GM18870 (cell line): ENCODE measurements at regions not wholly inside any gene's neighbourhood (a gene's known extent, or its start where the extent isn't known, plus 50 kb on each side); places are given as distances from the start of the nearest gene placed in this dataset.
"Not testable (repeated sequence)": the region's sequence is repeated elsewhere in the genome, so short reads cannot be mapped to it uniquely, and the experiment has no call there.

Source experiments
- ATAC-seq: cut with Tn5 transposase; IDR thresholded peaks from one replicate; pipeline ENCODE4 v1.9.1; 2021; ENCODE audit warnings: moderate library complexity; ENCODE audit not compliant: unreplicated experiment

DNA sequence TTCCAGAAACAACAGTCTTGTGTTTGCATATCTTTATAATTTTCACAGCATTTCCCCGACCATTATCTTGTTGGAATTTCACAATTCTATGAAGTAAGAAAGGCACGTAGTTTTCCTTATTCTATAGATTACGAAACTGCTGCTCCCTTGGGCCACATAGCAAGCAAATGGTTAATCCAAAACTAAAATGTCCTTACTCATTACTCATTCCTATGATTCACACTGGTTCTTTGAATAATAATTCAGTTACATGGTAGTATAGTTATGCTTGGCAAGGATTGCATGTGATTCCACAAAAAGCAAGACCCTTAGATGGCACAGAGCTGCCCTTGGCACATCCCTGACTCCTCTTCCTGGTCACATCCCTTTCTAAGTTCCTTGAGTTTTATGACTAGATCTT is 51.2 kb downstream of the OR13H1 start:
- no peak for ATAC-seq

DNA sequence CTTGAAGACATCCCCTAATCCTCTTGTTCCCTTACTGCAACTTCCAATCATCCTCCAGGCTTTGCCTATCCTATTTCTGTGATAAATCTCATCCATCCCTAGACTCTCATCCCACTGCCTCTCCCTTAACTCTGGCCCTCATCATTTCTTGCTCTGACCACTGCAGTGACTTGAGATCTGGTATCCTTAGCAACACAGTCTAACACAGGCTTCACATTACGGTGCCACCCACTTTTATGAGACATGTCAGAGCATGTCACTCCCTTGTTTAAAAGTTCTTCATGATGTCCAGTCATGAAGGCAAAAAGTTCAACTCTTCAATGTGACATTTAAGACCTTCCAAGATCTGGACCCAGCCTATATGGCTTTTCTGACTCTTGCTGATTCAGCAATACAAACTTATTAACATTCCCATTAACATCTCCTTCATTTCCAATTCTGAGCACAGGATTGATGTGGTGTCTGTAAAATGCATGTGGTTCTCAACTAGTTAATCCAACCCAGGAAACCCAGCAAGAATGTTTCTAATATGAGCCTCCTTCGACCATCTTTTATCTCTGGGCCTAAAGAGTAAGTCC is 64.0 kb downstream of the OR13H1 start:
- ATAC-seq, result no peak

DNA sequence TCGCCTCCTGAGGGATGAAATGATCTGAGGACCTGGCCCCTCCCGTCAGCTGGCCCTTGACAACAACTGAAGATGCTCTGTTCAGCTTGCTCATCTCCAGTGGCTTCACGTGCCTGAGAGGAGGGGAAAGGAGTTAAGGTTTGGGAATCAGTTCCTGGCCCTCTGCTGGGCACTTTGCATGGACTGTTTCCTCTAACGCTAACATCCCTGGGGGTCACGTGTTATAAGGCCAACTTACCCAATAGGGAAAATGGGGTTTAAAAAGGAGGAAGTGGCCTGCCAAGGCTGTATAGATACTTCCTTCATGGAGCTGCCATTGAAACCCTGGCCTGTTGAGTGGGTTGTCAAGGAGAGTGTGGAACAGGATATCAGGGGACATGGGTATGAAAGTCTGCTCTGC is 65.6 kb downstream of the OR13H1 start:
- ATAC-seq, result no peak

DNA sequence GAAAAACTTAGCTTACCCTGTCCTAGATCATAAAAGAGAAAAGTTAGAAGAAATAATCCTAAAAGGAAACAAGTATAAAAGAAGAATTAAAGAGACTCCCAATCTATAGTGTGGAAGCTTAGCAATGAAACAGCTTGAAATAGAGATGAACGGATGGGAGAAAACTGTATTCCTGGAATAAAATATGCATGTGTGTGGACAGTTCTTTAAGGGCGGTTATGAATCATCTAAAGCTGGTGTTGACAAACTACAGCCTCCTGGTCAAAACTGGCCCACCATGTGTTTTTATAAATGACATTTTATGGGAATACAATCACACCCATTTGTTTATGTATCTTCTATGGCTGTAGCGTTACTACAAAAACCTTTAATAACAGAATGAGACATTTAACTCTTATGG is 69.4 kb downstream of the OR13H1 start:
- no peak for ATAC-seq

DNA sequence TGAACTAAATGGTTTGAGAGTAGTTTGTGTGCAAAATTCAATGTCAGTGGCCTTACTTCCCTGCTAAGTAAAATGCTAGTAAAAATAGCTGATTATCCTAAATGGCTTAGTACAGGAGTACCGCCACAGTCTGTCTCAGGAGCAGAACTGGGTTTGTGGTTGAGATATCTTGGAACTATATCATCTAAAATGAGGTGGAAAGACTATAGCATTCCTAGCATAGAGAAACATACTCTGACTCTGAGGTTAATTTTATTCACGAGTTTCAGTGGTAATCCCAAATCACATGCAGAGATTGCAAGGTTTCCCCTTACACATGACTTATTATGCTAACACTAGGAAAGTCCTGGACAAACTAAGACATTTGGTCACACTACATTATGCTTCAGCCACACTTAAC is 70.4 kb downstream of the OR13H1 start:
- no peak for ATAC-seq

DNA sequence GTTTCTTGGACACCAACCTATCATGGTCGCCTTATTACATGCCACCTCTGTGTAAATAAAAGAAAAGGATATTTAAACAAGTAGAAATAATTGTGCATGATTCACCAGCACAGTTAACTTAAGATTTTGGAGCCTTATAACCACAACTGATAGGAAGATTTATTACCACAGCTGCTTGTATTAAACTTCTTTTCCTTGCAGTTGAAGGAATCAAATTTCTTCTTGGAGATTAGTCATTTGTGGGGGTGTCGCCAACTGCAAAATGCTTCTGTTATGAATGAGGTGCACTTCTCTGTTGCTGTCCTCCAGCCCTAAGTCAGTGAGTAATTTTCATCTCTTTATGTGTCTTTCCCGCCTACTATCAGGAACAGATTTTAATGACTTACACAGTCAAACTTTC is 73.3 kb downstream of the OR13H1 start:
- no peak for ATAC-seq

DNA sequence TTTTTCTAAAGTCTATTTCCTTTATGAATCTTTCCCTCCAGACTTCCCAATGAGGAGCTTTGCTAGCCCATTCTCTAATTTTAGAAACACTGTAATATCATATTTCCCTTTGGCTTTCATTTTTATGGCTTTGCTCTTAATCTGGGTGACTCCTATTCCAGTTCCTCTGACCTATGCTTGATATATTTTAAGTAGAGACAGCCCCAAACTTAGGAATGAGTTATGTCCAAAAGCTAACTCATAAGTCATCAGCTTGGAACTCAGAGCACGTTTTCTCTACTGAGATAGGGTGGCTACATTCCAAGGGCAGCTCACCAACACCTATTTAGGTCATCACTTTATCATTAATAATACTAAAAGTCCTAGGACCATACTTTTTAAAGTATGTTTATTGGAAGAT is 77.8 kb downstream of the OR13H1 start:
- no peak for ATAC-seq

DNA sequence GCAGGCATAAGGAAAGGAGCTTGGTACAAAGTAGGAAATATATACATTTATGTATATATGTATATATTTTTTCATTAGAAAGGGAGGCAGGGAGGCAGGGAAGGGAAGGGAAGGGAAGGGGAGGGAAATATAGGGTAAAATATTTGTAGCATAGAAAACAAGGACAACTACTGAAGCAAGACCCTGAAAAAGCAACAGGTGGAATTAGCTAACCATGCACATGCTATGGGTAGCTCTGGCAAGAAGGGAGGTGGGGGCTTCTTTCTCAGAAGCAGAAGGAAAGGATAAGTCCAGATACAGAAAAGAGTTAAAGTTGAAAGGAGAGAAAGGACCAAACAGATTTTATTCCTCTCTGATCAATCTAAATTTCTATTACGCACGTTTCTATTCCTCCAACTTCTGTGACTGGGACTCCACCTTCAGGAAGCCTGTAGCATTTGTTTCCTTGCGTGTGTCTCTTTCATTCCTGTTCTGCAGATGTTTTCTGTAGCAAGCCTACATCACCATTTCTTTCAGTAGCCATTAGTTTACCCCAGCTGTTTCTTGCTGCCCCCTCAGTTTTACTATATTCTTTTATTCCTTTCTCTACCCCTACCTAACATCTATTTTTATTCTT is 82.9 kb downstream of the OR13H1 start:
- ATAC-seq, result no peak

DNA sequence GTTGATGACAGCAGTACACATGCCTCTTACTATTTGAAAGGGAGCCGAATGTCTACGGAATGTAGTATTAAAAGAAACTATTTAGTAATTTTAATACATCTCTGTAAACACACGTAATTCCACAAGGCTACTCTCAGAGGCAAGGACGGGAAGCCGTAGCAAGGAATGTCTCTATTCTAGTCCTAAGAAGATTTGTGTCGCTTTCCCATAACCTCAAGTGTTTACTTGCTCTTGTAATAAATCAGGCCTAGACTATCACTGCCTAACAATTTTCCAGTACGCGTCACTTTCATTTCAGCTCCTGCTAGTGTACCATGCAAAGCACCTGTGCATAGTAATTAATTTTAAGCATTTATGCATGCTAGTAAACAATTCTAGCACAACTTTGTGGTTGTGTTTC is 86.7 kb downstream of the OR13H1 start:
- ATAC-seq, result no peak

DNA sequence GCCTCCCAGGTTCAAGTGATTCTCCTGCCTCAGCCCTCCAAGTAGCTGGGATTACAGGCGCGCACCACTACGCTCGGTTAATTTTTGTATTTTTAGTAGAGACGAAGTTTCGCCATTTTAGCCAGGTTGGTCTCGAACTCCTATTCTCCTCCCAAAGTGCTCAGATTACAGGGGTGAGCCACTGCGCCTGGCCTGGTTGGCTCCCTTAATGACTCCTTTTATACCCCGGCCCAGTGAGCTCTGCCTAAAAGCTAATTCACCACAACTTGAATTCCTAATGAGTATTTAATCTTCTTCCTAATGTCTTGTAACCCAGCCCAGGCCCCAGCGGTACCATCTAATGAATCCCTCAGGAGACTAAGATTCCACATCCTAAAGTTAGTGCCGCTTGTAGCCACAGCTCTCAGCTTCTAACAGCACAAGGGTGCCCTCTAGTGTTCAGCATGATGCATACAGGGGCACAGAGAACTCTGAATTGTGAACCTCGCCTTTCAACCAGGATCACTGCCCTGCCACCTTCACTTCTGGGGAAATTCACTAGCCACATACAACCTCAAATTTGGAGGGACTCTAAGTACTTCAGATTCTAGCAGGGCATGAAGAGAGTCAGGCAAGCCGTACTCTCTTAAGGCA is 89.5 kb downstream of the OR13H1 start:
- ATAC-seq, result peak; percentile 87

DNA sequence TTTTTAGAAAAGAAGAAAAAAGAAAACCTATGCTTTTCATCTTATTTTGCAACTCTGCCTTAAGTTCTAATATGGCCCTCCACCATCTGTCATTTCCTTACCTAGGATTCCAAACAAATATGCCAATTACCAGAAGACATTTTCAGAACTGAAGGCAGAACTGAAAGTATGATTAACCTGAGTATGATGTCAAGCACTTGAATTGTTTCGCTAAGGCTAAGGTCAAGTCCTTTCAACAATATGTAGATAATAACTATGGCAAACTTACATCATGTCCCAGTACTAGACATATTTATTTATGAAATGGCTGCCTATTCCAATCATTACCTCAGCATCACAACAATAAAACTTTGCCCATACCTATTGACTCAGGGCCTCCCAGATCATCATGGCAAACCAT is 91.0 kb downstream of the OR13H1 start:
- no peak for ATAC-seq

DNA sequence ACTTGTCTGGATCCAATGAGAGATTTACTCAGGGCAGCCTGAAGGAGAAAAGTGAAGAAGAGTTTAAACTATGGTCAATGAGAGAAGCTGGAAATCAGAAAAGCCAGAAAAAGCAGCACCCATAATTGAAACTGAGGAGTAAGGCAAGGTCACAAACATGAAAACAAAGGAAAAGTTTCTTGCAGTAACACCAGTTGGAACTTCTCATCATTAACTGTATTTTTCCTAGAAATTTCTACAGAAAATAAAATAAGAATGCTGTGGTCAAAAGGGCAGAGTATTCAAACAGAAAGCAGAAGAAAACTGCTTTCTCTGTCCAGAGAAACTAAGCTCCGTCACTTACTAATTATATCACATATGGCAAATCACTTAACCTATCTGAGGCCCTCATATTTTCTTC is 102.2 kb downstream of the OR13H1 start:
- no peak for ATAC-seq

DNA sequence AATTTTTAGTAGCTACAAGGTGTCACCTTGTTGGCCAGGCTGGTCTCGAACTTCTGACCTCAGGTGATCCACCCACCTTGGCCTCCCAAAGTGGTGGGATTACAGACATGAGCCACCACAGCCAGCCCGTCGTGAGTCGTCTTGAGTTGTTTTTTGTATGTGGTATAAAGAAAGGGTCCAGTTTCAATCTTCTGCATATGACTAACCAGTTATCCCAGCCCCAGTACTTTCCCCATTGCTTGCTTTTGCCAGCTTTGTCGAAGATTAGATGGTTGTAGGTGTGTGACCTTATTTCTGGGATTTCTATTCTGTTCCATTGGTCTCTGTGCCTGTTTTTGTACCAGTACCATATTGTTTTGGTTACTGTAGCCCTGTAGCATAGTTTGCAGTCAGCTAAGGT is 105.9 kb downstream of the OR13H1 start:
- no peak for ATAC-seq

DNA sequence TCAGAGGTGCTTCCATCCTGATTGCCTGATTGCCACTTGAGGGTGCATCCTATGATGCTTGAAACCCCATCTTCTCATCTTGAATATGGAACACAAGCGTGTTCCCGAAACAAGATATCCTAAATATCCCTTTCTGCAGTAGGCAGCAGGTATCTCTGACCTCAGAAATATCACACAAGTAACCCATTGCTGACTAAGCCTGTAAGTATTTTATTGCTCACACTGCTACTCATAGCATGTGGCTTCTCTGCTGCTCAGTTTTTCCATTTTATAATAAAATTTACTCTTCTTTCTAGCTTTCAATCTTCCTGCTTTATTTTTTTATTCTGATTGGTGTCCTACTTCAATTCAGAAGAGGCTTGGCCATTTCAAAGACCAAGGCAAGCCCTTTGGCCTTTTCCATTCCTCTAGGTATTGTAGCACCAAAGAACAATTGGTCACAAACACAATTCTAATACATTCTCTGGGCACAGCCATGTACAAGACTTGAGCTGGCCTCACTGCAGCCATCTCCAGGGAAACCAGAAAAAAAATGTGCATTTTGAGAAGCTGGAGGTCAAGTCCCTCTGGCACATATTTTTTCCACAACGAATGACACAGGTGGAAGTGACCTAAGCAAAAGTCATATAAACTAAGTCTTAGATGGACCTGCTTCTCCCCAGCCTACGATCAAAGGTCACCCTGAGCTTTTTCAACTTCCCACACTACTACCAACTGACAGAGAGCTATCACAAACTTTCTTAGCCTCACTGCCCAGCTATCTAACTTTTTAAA is 107.0 kb downstream of the OR13H1 start:
- no peak for ATAC-seq

DNA sequence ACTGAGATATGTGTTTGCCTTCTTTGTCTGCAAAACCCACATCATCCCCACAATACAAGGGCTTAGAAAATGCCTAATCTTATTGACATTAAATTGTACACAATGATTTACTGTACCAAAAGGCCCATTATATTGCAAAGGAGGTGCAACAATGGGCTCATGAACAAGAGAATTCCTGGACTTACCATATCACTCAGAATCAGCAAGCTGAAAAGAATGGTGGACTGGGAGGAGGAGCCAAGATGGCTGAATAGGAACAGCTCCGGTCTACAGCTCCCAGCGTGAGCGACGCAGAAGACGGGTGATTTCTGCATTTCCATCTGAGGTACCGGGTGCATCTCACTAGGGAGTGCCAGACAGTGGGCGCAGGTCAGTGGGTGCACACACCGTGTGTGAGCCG is 119.9 kb downstream of the OR13H1 start:
- not testable (repeated sequence) for ATAC-seq

DNA sequence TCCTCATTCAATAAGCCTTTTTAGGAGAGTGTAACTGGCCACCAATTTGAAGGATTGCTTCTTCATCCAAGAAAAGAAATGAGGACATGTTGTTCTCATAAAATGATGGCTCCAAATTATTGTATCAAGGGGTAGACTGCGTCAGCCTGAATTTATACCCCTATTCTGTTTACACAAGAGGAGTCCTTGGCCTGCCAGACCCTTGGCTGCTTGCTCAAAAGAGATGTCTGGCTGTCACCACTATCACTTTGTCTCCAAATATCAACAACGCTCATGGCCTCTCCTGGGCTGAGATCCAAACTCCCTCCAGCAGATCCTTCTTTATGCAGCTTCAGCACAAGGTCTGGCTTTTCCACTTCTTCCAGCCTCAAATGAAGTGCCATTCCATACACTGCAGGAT is 127.9 kb downstream of the OR13H1 start:
- no peak for ATAC-seq

DNA sequence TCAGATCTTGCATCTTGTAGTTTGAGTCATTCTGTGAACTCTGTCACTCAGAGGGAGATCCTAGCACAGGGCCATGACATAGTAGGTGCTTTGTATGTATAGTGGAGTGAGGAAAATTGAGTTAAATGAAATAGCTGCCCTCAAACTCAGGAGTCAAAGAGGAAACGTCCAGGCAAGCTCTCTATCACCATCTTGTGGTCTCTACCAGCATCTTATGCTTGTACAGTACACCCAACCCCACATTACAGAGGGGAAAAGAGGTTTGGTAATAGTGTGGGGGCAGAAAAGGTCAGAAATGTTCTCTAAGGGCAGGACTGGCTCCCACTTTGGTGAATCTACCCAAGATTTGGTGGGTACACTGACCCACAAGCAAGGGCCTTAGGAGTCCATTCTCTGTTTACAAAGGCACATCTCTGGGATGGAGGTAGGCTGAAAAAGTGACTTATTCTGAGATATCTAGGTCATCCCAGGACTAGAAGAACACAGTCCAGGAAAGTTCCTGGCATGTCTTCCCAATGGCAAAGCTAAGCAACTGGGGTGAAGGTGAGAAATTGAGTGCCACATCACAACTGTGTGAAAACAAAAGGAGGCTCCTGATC is 131.8 kb downstream of the OR13H1 start:
- ATAC-seq, result peak; percentile 69

DNA sequence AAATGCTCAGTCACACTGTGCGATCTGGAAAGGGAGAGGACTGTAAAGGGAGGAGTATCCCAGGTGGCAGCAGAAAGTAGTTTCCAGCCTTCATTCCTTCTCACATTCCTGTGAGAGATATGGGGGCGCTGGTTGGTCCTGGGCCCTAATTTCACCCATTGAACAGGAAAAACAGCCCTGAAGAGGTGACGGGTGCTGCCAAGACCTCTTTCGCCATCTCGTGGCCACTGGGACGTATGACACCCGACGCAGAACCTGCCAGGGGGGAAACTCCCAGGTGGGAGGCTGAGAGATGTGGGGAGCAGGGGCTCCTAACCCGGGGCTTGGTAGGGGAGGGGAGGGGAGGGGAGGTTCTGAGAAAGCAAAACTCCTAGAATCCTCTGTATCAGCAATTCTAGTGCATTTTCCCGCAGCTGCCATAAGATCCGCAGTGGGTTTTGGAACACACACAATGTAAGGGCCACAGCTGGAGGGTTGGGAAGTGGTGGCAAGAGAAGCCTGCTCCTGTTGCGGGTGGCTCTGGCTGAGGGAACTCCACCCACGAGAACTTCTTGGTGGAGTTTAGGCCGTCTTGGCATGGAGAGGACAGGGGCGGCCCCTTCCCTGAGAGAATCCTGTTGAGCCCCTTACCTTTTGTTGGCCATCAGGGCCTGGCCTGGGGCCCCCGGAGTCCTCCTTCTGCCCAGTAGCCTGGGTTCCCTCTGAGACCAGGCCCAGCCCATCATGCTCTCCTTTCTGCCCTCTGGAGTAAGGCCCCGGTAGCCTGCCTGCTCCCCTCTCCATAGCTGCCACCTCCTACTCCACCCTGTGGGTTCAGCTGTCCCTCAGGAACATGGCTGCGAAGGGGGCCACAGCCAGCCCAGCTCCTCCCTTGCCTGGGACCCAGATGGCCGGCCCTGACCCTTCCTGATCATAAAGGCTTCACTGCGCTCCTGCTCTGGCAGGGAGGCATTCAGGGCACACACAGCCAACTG is 134.1 kb downstream of the OR13H1 start:
- peak; percentile 66 for ATAC-seq

DNA sequence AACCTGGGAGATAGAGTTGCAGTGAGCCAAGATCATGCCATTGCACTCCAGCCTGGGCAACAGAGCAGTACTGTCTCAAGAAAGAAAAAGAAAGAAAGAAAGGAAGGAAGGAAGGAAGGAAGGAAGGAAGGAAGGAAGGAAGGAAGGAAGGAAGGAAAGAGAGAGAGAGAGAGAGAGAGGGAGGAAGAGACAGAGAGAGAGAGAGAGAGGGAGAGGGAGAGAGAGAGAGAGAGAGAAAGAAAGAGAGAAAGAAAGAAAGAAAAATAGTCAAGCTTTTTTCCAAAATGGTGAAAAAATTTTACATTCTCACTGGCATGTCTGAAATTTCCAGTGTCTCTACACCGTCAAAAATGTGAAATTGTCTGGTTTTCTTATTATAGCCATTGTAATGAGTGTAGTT is 138.9 kb downstream of the OR13H1 start:
- not testable (repeated sequence) for ATAC-seq

DNA sequence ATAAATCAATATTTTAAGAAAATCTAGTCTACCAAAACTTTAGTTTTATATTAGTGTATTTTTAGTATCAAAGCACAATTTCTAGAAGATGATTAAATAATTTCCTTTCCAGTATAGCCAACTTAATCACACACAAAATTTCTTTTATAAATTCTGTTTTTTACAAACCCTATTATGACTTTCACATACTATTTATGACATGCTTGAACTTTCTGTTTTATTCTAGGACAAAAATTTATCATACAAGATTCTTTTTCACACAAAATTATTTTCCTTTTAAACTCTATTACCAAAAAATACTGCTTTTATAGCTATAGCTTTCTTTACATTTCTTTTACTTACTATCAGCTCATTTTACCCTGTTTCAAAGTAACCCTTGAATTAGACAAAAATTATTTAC is 149.5 kb downstream of the OR13H1 start:
- no peak for ATAC-seq
